ENCODE measurements at regions not wholly inside any gene's neighbourhood (a gene's known extent, or its start where the extent isn't known, plus 50 kb on each side); places are given as distances from the start of the nearest gene placed in this dataset.

GRCh38 chr21:39124681-39125251 is 58.5 kb downstream of the PSMG1 start:
- DNase-seq = no peak

- no peak for DNase-seq
Measured at GRCh38 chr21:39123375-39123774, 59.9 kb downstream of the PSMG1 start.

GRCh38 chr21:39121600-39122355 is 61.5 kb downstream of the PSMG1 start:
- no peak for DNase-seq

GRCh38 chr21:39120876-39121599 is 62.2 kb downstream of the PSMG1 start:
- DNase-seq = no peak

- DNase-seq = no peak
Measured at GRCh38 chr21:39119891-39120290, 63.4 kb downstream of the PSMG1 start.

GRCh38 chr21:39118604-39119215 is 64.5 kb downstream of the PSMG1 start:
- no peak for DNase-seq

- DNase-seq = no peak
Measured at GRCh38 chr21:39118061-39118460, 65.2 kb downstream of the PSMG1 start.

- DNase-seq = no peak
Measured at GRCh38 chr21:39117440-39117970, 65.7 kb downstream of the PSMG1 start.

- DNase-seq = no peak
Measured at GRCh38 chr21:39116761-39117439, 66.4 kb downstream of the PSMG1 start.

- DNase-seq = no peak
Measured at GRCh38 chr21:39115576-39116235, 67.5 kb downstream of the PSMG1 start.

GRCh38 chr21:39114871-39115575 is 68.2 kb downstream of the PSMG1 start:
- DNase-seq = no peak

- no peak for DNase-seq
Measured at GRCh38 chr21:39111931-39112550, 71.2 kb downstream of the PSMG1 start.

- DNase-seq = no peak
Measured at GRCh38 chr21:39110431-39110830, 72.8 kb downstream of the PSMG1 start.

- no peak for DNase-seq
Measured at GRCh38 chr21:39109596-39110210, 73.5 kb downstream of the PSMG1 start.

GRCh38 chr21:39109163-39109530 is 74.1 kb downstream of the PSMG1 start:
- no peak for DNase-seq

GRCh38 chr21:39108291-39109162 is 74.7 kb downstream of the PSMG1 start:
- no peak for DNase-seq

- no peak for DNase-seq
Measured at GRCh38 chr21:39107739-39108138, 75.5 kb downstream of the PSMG1 start.

- DNase-seq = no peak
Measured at GRCh38 chr21:39106881-39107462, 76.3 kb downstream of the PSMG1 start.

GRCh38 chr21:39105836-39106235 is 77.4 kb downstream of the PSMG1 start:
- DNase-seq = no peak
